A549 (cell line): ENCODE measurements at regions not wholly inside any gene's neighbourhood (a gene's known extent, or its start where the extent isn't known, plus 50 kb on each side); places are given as distances from the start of the nearest gene placed in this dataset.

Source experiments
- ATAC-seq, 2 experiments: fragments of 200-7000 bp in 1 of 2; fragments of >200 bp in 1 of 2; cut with Nextera tagmentation in 1 of 2; cut with Tn5 transposase in 1 of 2; 3 replicates each; pipeline versions ENCODE4 v1.8.0 to v1.9.1; 2018 to 2020; ENCODE audit warnings: mild to moderate bottlenecking in 1 of 2, moderate library complexity in 1 of 2
- CTCF ChIA-PET: fragments of 300-600 bp; sonication (Branson Sonifier 250); formaldehyde crosslinking; extraction: SDS; loops from one replicate; lab custom pipeline; 2021; ENCODE audit warnings: antibody characterized with exemption, inconsistent platforms; lab: Yijun Ruan, JAX
- POLR2A ChIA-PET: fragments of 350-600 bp; formaldehyde crosslinking; extraction: SDS; loops from one replicate; lab custom pipeline; 2021; ENCODE audit warnings: antibody characterized with exemption, inconsistent platforms; lab: Yijun Ruan, JAX
- DNase-seq, 2 experiments: peaks; one replicate each; pipeline versions ENCODE4 v3.0.0 to v3.0.0-alpha.2; 2011 to 2016; ENCODE audit warnings: low read depth in 1 of 2, low spot score in 1 of 2
- FAIRE-seq: peaks from 2 replicates; lab custom pipeline; 2011; peaks lifted over from hg19 to GRCh38; lab: Jason Lieb, UNC
- H3K27ac ChIP-seq, 2 experiments: fragments of >200 bp; sonication (Bioruptor Twin); formaldehyde crosslinking; 3 replicates each; pipeline ENCODE4 v1.5.1; 2016 to 2017
- H3K4me1 ChIP-seq: fragments of >200 bp; sonication (Bioruptor Twin); formaldehyde crosslinking; 3 replicates; pipeline ENCODE4 v1.6.1; 2016
- H3K4me2 ChIP-seq: fragments of >200 bp; sonication (Bioruptor Twin); formaldehyde crosslinking; 3 replicates; pipeline ENCODE4 v1.6.1; 2016
- H3K4me3 ChIP-seq: fragments of >200 bp; sonication (Bioruptor Twin); formaldehyde crosslinking; 3 replicates; pipeline ENCODE4 v1.5.1; 2016
- H3K9me3 ChIP-seq: fragments of >200 bp; sonication (Bioruptor Twin); formaldehyde crosslinking; 3 replicates; pipeline ENCODE4 v1.6.1; 2016
- CBX2 ChIP-seq: fragments of 200-600 bp; sonication (generic); IDR thresholded peaks from 2 replicates; pipeline ENCODE4 v1.6.1; 2016; ENCODE audit warnings: low read depth, mild to moderate bottlenecking, borderline replicate concordance
- CBX8 ChIP-seq: fragments of 200-600 bp; sonication (generic); IDR thresholded peaks from 2 replicates; pipeline ENCODE4 v1.6.1; 2016
- CEBPB ChIP-seq, 2 experiments: fragments of >200 bp in 1 of 2; sonication (Bioruptor Twin) in 1 of 2; formaldehyde crosslinking in 1 of 2; IDR thresholded peaks; 2 replicates each; pipeline ENCODE4 v1.6.1; 2012 to 2016
- CHD4 ChIP-seq: fragments of 200-600 bp; sonication (generic); IDR thresholded peaks from 2 replicates; pipeline ENCODE4 v1.6.1; 2016; ENCODE audit warnings: antibody characterized with exemption, mild to moderate bottlenecking, borderline replicate concordance
- EHF ChIP-seq: fragments of 250-450 bp; sonication (Bioruptor Pico); IDR thresholded peaks from 2 replicates; pipeline ENCODE4 v1.5.0; 2020; ENCODE audit warnings: mild to moderate bottlenecking
- HDAC2 ChIP-seq: fragments of 200-600 bp; sonication (generic); IDR thresholded peaks from 2 replicates; pipeline ENCODE4 v1.6.1; 2016
- KDM5A ChIP-seq: fragments of 200-600 bp; sonication (generic); IDR thresholded peaks from 2 replicates; pipeline ENCODE4 v1.6.1; 2016; ENCODE audit warnings: antibody characterized with exemption, mild to moderate bottlenecking
- MYC ChIP-seq: IDR thresholded peaks from 2 replicates; pipeline ENCODE4 v1.6.1; 2012; ENCODE audit warnings: mild to moderate bottlenecking, inconsistent platforms, low read length, improper control_type of control experiment, borderline replicate concordance
- NR3C1 ChIP-seq: fragments of >200 bp; sonication (Bioruptor Twin); formaldehyde crosslinking; IDR thresholded peaks from 3 replicates; pipeline ENCODE4 v1.6.1; 2017
- RAD21 ChIP-seq, 2 experiments: fragments of >200 bp in 1 of 2; sonication (Bioruptor Twin) in 1 of 2; formaldehyde crosslinking in 1 of 2; IDR thresholded peaks in 1 of 2; conservative IDR thresholded peaks in 1 of 2; 2 replicates in 1 of 2; 3 replicates in 1 of 2; pipeline ENCODE4 v1.6.1; 2012 to 2018; ENCODE audit warnings: inconsistent platforms in 1 of 2
- SREBF2 ChIP-seq: fragments of 450-650 bp; IDR thresholded peaks from 2 replicates; pipeline ENCODE4 v1.6.1; 2014; ENCODE audit warnings: mild to moderate bottlenecking, moderate library complexity
- TFCP2L1 ChIP-seq: fragments of 250-450 bp; sonication (Bioruptor Pico); IDR thresholded peaks from 2 replicates; pipeline ENCODE4 v1.5.0; 2021; ENCODE audit warnings: mild to moderate bottlenecking
- TP53 ChIP-seq: fragments of 250-450 bp; sonication (Bioruptor Pico); IDR thresholded peaks from 2 replicates; pipeline ENCODE4 v1.5.0; 2021; ENCODE audit warnings: mild to moderate bottlenecking, moderate library complexity
- ZC3H11A ChIP-seq: fragments of 450-650 bp; IDR thresholded peaks from 2 replicates; pipeline ENCODE4 v1.6.1; 2014; ENCODE audit warnings: antibody characterized with exemption, mild to moderate bottlenecking
- ZFP36 ChIP-seq: fragments of 450-650 bp; IDR thresholded peaks from 2 replicates; pipeline ENCODE4 v1.6.1; 2014; ENCODE audit warnings: borderline replicate concordance; ENCODE audit not compliant: partially characterized antibody
- WGBS: methylation state at CpG from one replicate; pipeline ENCODE4 v1.1.6; 2017; ENCODE audit errors: missing lambda C conversion rate; 5-methylcytosine and 5-hydroxymethylcytosine counted together
- TF ChIP-seq, protein P1 (sequence below): fragments of 200-600 bp; sonication (generic); IDR thresholded peaks from 2 replicates; pipeline ENCODE4 v1.6.1; 2016; ENCODE audit warnings: antibody characterized with exemption, mild to moderate bottlenecking, moderate library complexity
- TF ChIP-seq, protein P2 (sequence below): fragments of 150-350 bp; IDR thresholded peaks from 2 replicates; pipeline ENCODE4 v1.6.1; 2014; ENCODE audit warnings: low read depth, mild to moderate bottlenecking, low read length
- TF ChIP-seq, protein P3 (sequence below): IDR thresholded peaks from 2 replicates; pipeline ENCODE4 v1.6.1; 2012
- TF ChIP-seq, protein P4 (sequence below): IDR thresholded peaks from 2 replicates; pipeline ENCODE4 v1.6.1; 2012; ENCODE audit warnings: low read depth, borderline replicate concordance
- TF ChIP-seq, protein P5 (sequence below): fragments of 450-650 bp; IDR thresholded peaks from 2 replicates; pipeline ENCODE4 v1.6.1; 2014; ENCODE audit warnings: antibody characterized with exemption

DNA sequence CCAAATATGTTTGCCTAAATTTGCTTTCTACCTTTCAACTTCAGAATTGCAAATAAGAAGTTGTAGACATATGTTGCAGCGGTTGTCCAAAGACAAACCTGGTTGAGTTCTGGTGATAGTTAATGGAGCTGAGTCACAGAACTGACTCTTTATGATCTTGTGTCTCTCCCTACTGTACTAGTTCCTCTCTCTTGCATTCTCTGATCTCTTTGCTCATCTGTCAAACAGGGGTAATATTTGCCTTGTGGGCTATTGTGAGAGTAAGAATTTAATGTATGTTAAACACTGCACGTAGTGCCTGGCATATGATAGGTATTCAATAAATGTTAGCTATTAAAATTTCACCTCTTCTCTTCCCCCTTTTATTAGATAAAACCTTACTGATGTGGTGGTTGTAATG lies 283.5 kb upstream of the RGS6 start:
- 0 out of 3 replicates have a peak, but pooled peaks cover 6% of the 10 kb centered on the region for H3K9me3 ChIP-seq
- WGBS, result 54% methylated on average over 2 of the region's 2 CpGs
- FAIRE-seq (no peak), DNase-seq (no peak), ATAC-seq (no peak)
- H3K27ac ChIP-seq, result no peak overlapping the region
- no peaks in the 10 kb centered on the region for H3K4me1 ChIP-seq
- TF ChIP-seq, protein P1, sequence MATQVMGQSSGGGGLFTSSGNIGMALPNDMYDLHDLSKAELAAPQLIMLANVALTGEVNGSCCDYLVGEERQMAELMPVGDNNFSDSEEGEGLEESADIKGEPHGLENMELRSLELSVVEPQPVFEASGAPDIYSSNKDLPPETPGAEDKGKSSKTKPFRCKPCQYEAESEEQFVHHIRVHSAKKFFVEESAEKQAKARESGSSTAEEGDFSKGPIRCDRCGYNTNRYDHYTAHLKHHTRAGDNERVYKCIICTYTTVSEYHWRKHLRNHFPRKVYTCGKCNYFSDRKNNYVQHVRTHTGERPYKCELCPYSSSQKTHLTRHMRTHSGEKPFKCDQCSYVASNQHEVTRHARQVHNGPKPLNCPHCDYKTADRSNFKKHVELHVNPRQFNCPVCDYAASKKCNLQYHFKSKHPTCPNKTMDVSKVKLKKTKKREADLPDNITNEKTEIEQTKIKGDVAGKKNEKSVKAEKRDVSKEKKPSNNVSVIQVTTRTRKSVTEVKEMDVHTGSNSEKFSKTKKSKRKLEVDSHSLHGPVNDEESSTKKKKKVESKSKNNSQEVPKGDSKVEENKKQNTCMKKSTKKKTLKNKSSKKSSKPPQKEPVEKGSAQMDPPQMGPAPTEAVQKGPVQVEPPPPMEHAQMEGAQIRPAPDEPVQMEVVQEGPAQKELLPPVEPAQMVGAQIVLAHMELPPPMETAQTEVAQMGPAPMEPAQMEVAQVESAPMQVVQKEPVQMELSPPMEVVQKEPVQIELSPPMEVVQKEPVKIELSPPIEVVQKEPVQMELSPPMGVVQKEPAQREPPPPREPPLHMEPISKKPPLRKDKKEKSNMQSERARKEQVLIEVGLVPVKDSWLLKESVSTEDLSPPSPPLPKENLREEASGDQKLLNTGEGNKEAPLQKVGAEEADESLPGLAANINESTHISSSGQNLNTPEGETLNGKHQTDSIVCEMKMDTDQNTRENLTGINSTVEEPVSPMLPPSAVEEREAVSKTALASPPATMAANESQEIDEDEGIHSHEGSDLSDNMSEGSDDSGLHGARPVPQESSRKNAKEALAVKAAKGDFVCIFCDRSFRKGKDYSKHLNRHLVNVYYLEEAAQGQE, result no peak
- TF ChIP-seq HDAC2, result no peak
- no peak for TF ChIP-seq ZFP36
- no peak for TF ChIP-seq NR3C1
- TF ChIP-seq, protein P2, sequence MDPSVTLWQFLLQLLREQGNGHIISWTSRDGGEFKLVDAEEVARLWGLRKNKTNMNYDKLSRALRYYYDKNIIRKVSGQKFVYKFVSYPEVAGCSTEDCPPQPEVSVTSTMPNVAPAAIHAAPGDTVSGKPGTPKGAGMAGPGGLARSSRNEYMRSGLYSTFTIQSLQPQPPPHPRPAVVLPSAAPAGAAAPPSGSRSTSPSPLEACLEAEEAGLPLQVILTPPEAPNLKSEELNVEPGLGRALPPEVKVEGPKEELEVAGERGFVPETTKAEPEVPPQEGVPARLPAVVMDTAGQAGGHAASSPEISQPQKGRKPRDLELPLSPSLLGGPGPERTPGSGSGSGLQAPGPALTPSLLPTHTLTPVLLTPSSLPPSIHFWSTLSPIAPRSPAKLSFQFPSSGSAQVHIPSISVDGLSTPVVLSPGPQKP, result no peak
- no peak for TF ChIP-seq TP53
- no peak for TF ChIP-seq EHF (CRISPR knock-in tag)
- TF ChIP-seq CBX2, result no peak
- TF ChIP-seq, protein P3, sequence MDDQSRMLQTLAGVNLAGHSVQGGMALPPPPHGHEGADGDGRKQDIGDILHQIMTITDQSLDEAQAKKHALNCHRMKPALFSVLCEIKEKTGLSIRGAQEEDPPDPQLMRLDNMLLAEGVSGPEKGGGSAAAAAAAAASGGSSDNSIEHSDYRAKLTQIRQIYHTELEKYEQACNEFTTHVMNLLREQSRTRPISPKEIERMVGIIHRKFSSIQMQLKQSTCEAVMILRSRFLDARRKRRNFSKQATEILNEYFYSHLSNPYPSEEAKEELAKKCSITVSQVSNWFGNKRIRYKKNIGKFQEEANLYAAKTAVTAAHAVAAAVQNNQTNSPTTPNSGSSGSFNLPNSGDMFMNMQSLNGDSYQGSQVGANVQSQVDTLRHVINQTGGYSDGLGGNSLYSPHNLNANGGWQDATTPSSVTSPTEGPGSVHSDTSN, result no peak
- no peak for TF ChIP-seq CBX8
- TF ChIP-seq SREBF2, result no peak
- TF ChIP-seq, protein P4, sequence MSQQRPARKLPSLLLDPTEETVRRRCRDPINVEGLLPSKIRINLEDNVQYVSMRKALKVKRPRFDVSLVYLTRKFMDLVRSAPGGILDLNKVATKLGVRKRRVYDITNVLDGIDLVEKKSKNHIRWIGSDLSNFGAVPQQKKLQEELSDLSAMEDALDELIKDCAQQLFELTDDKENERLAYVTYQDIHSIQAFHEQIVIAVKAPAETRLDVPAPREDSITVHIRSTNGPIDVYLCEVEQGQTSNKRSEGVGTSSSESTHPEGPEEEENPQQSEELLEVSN, result no peak
- no peak for TF ChIP-seq CEBPB (IDR thresholded peaks at IDR 0.05)
- TF ChIP-seq, protein P5, sequence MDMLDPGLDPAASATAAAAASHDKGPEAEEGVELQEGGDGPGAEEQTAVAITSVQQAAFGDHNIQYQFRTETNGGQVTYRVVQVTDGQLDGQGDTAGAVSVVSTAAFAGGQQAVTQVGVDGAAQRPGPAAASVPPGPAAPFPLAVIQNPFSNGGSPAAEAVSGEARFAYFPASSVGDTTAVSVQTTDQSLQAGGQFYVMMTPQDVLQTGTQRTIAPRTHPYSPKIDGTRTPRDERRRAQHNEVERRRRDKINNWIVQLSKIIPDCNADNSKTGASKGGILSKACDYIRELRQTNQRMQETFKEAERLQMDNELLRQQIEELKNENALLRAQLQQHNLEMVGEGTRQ, result no peak
- TF ChIP-seq TFCP2L1 (CRISPR knock-in tag), result no peak
- TF ChIP-seq CHD4, result no peak
- TF ChIP-seq ZC3H11A, result no peak
- no peak for TF ChIP-seq MYC
- no peak for TF ChIP-seq KDM5A
- no peak for TF ChIP-seq RAD21 (conservative IDR thresholded peaks at IDR 0.05 in 1 of 2, IDR thresholded peaks at IDR 0.05 in 1 of 2)
- CTCF ChIA-PET, result no interaction called here
- H3K4me3 ChIP-seq, result no peak overlapping the region
- H3K4me2 ChIP-seq, result no peak overlapping the region
- POLR2A ChIA-PET, result no interaction called here

DNA sequence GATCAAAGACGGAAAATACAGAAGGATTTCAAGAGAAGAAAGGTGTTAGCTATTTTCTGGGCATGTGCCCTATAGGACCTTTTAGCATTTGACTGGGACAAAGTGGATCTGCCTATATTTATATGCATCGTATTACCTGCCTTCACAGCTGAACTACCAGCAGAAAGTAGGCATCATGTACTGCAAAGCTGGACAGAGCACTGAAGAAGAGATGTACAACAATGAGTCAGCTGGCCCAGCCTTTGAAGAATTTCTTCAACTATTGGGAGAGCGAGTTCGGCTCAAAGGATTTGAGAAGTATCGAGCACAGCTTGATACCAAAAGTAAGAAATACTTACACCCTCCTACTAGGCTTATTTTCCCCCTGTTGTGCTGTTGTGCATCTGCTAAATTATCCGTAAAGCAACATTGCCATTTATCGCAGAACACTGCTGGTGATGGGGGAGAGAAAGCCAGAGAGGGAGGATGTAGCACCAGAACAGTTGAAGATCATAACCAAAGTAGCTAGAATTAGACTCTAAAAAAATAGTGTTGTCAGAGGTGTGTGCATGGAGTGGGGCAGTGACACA lies 282.0 kb upstream of the RGS6 start:
- POLR2A ChIA-PET, result no interaction called here
- H3K9me3 ChIP-seq, result 0 out of 3 replicates have a peak, but pooled peaks cover 6% of the 10 kb centered on the region
- TF ChIP-seq, protein P1, result no peak
- no peak overlapping the region for H3K27ac ChIP-seq
- DNase-seq (no peak), FAIRE-seq (no peak), ATAC-seq (no peak)
- H3K4me1 ChIP-seq, result no peaks in the 10 kb centered on the region
- H3K4me3 ChIP-seq, result no peak overlapping the region
- H3K4me2 ChIP-seq, result no peak overlapping the region
- 79% methylated on average over 7 of the region's 7 CpGs for WGBS
- CTCF ChIA-PET, result no interaction called here
